GM23338 (cell line): ENCODE measurements at regions not wholly inside any gene's neighbourhood (a gene's known extent, or its start where the extent isn't known, plus 50 kb on each side); places are given as distances from the start of the nearest gene placed in this dataset.

Source experiments
- ATAC-seq: fragments of 200-7000 bp; cut with Tn5 transposase; 3 replicates; pipeline ENCODE4 v1.9.1; 2020
- DNase-seq: peaks from one replicate; pipeline ENCODE4 v3.0.0-alpha.2; 2015; ENCODE audit warnings: low spot score
- H2AFZ ChIP-seq: fragments of 200-600 bp; sonication (generic); 2 replicates; pipeline ENCODE4 v1.8.0; 2016; ENCODE audit warnings: antibody characterized with exemption, mild to moderate bottlenecking, moderate library complexity
- H3F3A ChIP-seq: fragments of 200-600 bp; sonication (generic); replicated peaks from 2 replicates; pipeline ENCODE4 v1.8.0; 2017; ENCODE audit warnings: antibody characterized with exemption, mixed run types, low read depth
- H3K27ac ChIP-seq: fragments of 200-600 bp; sonication (generic); 2 replicates; pipeline ENCODE4 v1.6.1; 2016; ENCODE audit warnings: low read depth
- H3K27me3 ChIP-seq: fragments of 200-600 bp; sonication (generic); 2 replicates; pipeline ENCODE4 v1.8.0; 2016; ENCODE audit warnings: mild to moderate bottlenecking, mixed run types, moderate library complexity; ENCODE audit not compliant: insufficient read depth
- H3K36me3 ChIP-seq: fragments of 200-600 bp; sonication (generic); 2 replicates; pipeline ENCODE4 v1.8.0; 2016; ENCODE audit warnings: mild to moderate bottlenecking; ENCODE audit not compliant: insufficient read depth
- H3K4me1 ChIP-seq: fragments of 200-600 bp; sonication (generic); 2 replicates; pipeline ENCODE4 v1.8.0; 2016; ENCODE audit warnings: mild to moderate bottlenecking, moderate library complexity; ENCODE audit not compliant: insufficient read depth
- H3K4me2 ChIP-seq: fragments of 200-600 bp; sonication (generic); 2 replicates; pipeline ENCODE4 v1.7.1; 2017; ENCODE audit warnings: mixed run types
- H3K4me3 ChIP-seq: fragments of 200-600 bp; sonication (generic); 2 replicates; pipeline ENCODE4 v1.6.1; 2016; ENCODE audit warnings: mixed run types
- H3K79me2 ChIP-seq: fragments of 200-600 bp; sonication (generic); replicated peaks from 2 replicates; pipeline ENCODE4 v1.8.0; 2017; ENCODE audit warnings: mild to moderate bottlenecking; ENCODE audit not compliant: insufficient read depth
- H3K9me2 ChIP-seq: fragments of 200-600 bp; sonication (generic); 2 replicates; pipeline ENCODE4 v1.8.0; 2017; ENCODE audit not compliant: insufficient read depth
- H4K20me1 ChIP-seq: fragments of 200-600 bp; sonication (generic); replicated peaks from 2 replicates; pipeline ENCODE4 v1.8.0; 2017; ENCODE audit warnings: mild to moderate bottlenecking; ENCODE audit not compliant: insufficient read depth
- H3K27ac Mint-ChIP-seq: 2 replicates; pipeline ENCODE4 v1.8.0; 2020; ENCODE audit warnings: inconsistent platforms, mild to moderate bottlenecking, moderate library complexity, mixed read lengths
- H3K27me3 Mint-ChIP-seq: 3 replicates; pipeline ENCODE4 v1.8.0; 2022; ENCODE audit warnings: low read depth, mild to moderate bottlenecking, moderate library complexity, mixed read lengths, inconsistent platforms; ENCODE audit not compliant: insufficient read depth, poor library complexity
- H3K36me3 Mint-ChIP-seq: 3 replicates; pipeline ENCODE4 v1.8.0; 2021; ENCODE audit warnings: low read depth, mild to moderate bottlenecking, inconsistent platforms, moderate library complexity, mixed read lengths
- H3K4me1 Mint-ChIP-seq: 3 replicates; pipeline ENCODE4 v1.8.0; 2020; ENCODE audit warnings: mild to moderate bottlenecking, inconsistent platforms, mixed read lengths
- H3K4me3 Mint-ChIP-seq: 3 replicates; pipeline ENCODE4 v1.8.0; 2021; ENCODE audit warnings: moderate library complexity, mild to moderate bottlenecking, inconsistent platforms, mixed read lengths
- H3K9me3 Mint-ChIP-seq: 3 replicates; pipeline ENCODE4 v1.8.0; 2020; ENCODE audit warnings: moderate library complexity, mild to moderate bottlenecking, inconsistent platforms, mixed read lengths
- CREB1 ChIP-seq: fragments of 250-450 bp; sonication (Bioruptor Pico); IDR thresholded peaks from 2 replicates; pipeline ENCODE4 v1.5.0; 2020; ENCODE audit warnings: low read depth, mild to moderate bottlenecking, moderate library complexity
- ETS1 ChIP-seq: IDR thresholded peaks from 2 replicates; pipeline ENCODE4 v1.6.1; 2016; ENCODE audit warnings: antibody characterized with exemption
- EZH2 ChIP-seq: fragments of 200-600 bp; sonication (generic); IDR thresholded peaks from one replicate; pipeline ENCODE4 v1.8.0; 2017; ENCODE audit warnings: antibody characterized with exemption, mild to moderate bottlenecking, low read depth; ENCODE audit not compliant: unreplicated experiment
- JUNB ChIP-seq: IDR thresholded peaks from one replicate; pipeline ENCODE4 v1.6.1; 2016; ENCODE audit warnings: antibody characterized with exemption; ENCODE audit not compliant: unreplicated experiment
- NANOG ChIP-seq: IDR thresholded peaks from 2 replicates; pipeline ENCODE4 v1.6.1; 2016; ENCODE audit warnings: antibody characterized with exemption, borderline replicate concordance
- STAT1 ChIP-seq: IDR thresholded peaks from one replicate; pipeline ENCODE4 v1.6.1; 2016; ENCODE audit warnings: antibody characterized with exemption; ENCODE audit not compliant: unreplicated experiment
- ZNF114 ChIP-seq: fragments of 250-450 bp; sonication (Bioruptor Pico); IDR thresholded peaks from 2 replicates; pipeline ENCODE4 v1.5.0; 2020; ENCODE audit warnings: mild to moderate bottlenecking, moderate library complexity
- ZNF462 ChIP-seq: fragments of 250-450 bp; sonication (Bioruptor Pico); IDR thresholded peaks from 2 replicates; pipeline ENCODE4 v1.5.0; 2020; ENCODE audit warnings: mild to moderate bottlenecking, moderate library complexity

GRCh38 chr2:176395273-176395854 is 126.1 kb downstream of the MTX2 start:
- Histone ChIP-seq H3K4me2 (no peak overlapping the region), H3F3A (no peaks in the 10 kb centered on the region), H3K4me3 (no peak overlapping the region), H3K9me2 (no peaks in the 10 kb centered on the region), H3K27ac (no peak overlapping the region), H2AFZ (0 out of 2 replicates have a peak overlapping the region, but pooled peaks have one; percentile 21), H3K36me3 (no peaks in the 10 kb centered on the region), H3K4me1 (peaks cover 5% of the 10 kb centered on the region; the same call in 1 of the 2 replicates), H4K20me1 (no peaks in the 10 kb centered on the region), H3K27me3 (no peaks in the 10 kb centered on the region), H3K79me2 (no peaks in the 10 kb centered on the region)
- DNase-seq: no peak
- Mint-ChIP-seq H3K4me1 (peaks cover 20% of the 10 kb centered on the region), H3K27ac (no peak overlapping the region), H3K9me3 (no peaks in the 10 kb centered on the region), H3K27me3 (no peaks in the 10 kb centered on the region), H3K4me3 (no peak overlapping the region), H3K36me3 (no peaks in the 10 kb centered on the region)
- TF ChIP-seq ZNF114 (CRISPR knock-in tag): no peak
- no peak for TF ChIP-seq STAT1
- no peak for TF ChIP-seq JUNB
- TF ChIP-seq ETS1: no peak
- no peak for TF ChIP-seq ZNF462 (CRISPR knock-in tag)
- no peak for TF ChIP-seq CREB1 (CRISPR knock-in tag)
- no peak for TF ChIP-seq NANOG
- no peak for TF ChIP-seq EZH2
- no peak for ATAC-seq
